DMS114 treated with DMSO at 0.1 percent for 48 hours (cell line): ENCODE measurements at regions not wholly inside any gene's neighbourhood (a gene's known extent, or its start where the extent isn't known, plus 50 kb on each side); places are given as distances from the start of the nearest gene placed in this dataset.
"Not testable (repeated sequence)": the region's sequence is repeated elsewhere in the genome, so short reads cannot be mapped to it uniquely, and the experiment has no call there.

ENCODE experiments used
- DNase-seq: peaks from one replicate; lab custom pipeline; 2025; ENCODE audit not compliant: unreplicated experiment; lab: John Stamatoyannopoulos, UW

DNA sequence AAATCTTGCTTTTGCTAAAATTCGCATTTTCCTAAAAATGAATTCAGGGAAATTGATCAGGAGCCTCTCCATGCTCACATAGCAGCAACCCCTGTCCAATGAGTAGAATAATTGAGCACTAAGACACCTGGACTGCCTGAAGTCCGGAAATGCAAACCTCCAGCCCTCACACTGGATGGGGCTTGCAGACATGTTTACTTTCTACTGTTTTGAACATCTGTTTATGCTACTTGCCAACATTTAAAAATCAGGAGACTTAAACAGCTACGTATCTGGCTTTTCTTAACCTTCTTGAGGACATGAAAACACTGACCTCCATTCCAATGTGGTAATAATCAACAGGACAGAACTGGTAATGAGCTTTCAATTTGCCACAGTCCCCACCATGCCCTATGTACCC, 184.4 kb downstream of the SHOX2 start:
- DNase-seq = no peak

DNA sequence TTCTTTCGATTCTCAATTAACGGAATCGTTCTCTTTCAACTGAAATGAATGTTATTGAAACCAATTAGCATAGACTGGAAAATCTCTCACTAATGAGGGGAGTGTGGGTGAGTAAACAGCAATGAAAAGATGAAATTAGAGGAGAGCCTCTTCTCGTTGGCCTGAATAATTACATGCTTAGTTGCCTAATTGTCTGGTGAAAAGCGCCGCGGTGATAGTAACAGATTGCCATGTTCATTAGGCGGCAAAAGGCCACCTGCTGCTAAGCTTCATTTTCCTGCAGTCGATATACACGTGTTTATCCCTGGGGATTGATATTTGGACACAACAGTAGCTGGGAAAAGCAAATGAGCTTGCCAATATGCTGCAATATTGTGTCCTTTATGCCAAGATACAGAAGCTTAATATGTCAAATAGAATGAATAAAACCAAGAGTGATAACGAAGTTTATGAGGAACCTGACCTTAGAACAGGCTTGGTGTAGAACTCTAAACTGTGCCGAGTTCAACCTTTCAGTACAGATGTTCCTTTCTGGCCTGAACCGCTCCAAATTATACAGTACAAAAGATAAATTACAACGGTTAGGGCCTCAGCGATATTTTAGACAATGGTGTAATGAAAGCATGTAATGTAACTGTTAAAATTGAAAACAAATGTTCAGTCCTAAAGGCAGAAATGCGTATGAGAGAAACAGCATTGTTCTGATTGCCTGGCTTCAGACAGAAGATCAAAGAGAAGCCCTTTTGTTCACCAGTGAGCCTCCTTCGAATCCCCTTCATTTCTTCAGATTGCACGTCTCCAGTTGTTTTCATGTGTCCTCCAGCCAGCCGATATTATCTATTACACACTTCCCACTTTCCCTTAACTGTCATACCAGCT, 185.2 kb downstream of the SHOX2 start:
- DNase-seq = no peak

DNA sequence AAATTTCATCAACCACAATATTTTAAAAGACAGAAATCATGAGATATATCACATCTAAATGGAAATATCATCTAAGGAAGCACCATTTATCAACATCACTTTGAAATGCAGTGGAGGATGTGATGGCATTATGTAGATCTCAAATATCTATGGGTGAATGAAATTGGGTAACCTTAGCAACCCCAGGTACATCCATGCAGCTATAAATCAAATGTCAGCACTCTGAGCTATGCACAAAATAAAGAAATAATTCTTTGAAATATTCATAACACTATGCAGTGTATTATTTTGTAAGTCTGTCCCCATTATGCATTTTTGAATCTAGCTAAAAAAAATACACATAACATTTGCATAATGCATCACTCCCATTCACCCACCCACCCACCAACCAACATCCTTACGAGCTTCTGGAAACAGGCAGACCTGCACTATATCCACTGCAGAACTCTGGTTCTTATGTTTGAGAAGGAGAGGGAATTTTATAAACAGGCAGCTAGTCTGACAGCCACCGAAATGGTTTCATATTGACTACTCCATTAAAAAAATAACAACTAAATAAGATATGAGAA, 186.8 kb downstream of the SHOX2 start:
- no peak for DNase-seq

DNA sequence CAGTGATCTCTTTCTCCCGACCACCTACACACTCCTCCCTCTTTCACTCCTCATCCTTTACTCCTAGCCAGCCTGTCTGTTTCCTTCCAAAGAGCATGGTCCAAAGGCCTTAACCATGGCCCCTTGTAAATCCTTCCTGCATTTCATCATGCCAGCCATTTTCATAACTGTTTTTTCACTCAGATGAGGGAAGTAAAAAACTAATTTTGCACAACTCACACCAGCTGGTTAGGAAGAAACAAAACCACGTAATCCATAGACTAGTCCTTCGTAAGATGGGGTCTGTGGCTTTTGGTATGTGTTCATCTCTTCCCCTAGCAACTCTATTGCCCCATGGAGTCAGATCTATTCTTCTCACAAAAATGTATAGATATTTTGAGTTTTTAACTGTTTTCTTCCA, 187.8 kb downstream of the SHOX2 start:
- no peak for DNase-seq

DNA sequence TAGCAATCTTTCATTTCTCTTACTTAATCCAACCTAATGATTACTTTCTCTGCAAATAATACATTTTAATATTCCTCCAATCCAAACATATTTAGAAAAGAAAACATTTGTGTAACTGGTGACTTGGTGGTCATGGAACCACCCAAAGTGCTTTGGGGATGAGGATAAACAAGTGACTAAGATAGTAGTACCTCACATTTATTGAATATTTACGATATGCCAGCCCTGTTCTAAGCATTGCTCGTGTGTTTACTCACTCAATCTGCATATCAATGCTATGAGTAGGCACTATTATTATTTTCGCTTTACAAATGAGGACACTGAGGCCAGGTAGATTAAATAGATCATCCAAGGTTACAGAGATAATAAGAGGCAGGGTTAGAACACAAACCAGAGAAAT, 189.5 kb downstream of the SHOX2 start:
- no peak for DNase-seq

DNA sequence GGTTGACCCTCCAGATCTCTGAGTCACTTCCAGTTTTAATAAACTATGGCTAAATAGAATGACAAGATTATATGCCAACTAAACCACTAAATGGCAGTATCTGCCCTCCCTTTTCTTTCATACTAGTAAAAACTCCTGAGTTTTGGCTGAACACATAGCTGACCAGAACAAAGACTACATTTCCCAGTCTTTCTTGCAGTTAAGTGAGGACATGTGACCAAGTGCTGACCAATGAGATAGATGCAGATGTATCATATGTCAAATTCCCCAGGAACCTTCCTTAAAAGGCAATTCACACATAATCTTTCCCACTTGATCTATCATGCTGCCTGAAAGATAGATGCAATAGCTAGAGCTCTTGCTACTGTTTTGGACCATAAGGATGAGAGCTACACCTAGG, 191.3 kb downstream of the SHOX2 start:
- no peak for DNase-seq

DNA sequence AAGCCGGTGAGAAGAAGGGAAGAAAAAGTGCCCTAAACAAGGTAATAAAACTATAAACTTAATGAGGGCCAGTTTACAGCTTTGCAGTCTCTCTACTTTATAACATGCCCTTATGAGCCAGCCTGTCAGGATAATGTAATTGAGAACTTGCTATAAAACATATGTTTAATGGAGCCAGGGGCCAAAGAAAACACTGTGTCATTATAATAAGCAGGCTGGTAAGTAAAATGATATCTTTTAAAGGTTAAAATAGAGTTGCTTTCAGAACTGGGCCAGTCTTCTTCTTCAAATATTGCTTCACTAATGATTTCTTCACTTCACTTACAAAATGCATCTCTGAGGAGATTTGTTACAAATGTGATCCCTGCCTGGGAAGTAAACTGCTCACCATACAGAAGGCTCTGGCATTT, 192.5 kb downstream of the SHOX2 start:
- DNase-seq = no peak

DNA sequence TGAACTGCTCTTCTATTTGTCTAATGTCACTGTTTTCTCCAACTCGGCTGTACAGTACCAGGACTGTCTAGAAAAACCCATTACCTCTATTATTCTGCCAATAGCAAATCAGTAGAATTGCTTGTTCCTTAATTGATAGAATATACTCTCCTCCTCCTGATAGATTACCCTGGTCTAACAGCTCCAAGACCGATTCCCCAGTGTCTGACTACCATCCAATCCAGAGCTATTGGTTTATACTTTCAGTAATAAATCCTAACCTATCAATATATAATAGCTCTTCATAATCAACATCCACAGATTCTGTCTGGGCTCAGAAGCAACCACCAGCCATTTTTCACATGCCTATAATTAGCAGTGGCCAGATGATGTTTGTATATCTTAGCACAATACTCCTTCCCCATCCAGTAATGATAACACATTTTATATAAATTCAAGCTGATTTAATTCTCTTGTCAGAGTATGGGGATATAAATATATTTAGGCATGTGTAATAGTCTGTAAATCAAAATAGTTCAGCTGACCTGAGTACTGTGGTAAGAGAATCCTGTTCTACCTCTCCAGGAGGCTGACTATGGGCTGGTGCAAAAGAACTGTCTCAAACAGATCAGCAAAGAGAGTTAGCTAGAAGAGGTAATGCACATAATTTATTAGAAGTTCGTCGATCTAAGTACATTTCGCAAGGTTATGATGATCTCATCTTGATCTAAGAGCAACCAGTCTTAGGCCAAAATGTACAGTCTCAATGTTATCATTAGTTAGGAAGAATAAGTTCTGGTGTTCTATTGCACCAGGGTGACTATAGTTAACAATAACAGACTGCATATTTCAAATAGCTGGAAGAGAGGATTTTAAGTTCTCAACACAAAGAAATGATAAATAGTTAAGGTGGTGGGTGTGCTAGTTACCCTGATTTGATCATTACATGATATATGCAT, 193.4 kb downstream of the SHOX2 start:
- no peak for DNase-seq

DNA sequence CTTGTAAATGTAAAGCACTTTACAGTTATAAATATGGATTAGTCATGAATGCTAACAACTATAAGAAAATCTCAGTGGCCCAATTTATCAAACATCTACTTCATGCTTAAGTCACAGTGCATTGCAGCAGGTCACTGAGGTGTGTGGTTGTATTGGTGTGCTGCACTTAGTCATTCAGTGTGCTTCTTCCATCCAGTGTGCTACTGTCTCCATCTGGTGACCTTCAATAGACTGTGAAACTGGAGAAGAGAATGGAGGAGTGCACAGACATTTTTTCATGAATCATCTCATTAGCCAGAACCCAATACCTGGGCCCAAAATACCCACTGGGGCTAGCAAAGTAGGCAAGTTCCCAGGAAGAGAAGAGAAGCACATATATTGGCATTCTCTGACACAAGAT, 199.6 kb downstream of the SHOX2 start:
- no peak for DNase-seq

DNA sequence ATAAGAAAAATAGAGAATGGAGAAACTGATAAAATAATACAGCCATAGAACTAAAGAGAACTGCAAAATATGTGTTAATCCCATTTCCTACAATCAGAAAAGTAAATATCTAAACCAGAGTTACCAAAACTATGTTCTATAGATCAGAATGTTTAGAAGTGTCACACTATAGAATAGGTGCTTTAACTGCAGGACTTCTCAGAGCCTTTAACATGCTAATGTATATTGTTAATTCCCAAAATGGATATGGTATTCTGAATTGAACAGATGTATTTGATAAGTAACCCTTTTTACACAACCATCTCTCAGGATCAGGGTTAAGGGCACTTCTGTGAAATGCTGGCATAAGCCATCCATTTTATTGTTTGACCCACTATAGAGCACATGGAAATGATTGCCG, 200.3 kb downstream of the SHOX2 start:
- no peak for DNase-seq

DNA sequence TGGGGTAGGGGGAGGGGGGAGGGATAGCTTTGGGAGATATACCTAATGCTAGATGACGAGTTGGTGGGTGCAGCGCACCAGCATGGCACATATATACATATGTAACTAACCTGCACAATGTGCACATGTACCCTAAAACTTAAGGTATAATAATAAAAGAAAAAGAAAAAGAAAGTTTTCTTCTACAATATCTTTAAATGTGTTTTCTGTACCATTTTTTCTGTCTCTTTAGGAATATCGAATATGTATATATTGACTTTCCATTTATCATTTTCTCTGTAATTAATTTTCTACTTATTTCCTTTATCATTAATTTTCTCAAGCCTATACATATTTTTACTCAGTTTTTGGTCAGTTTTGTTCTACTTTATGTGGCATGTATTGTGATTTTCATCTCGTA, 203.5 kb downstream of the SHOX2 start:
- not testable (repeated sequence) for DNase-seq

DNA sequence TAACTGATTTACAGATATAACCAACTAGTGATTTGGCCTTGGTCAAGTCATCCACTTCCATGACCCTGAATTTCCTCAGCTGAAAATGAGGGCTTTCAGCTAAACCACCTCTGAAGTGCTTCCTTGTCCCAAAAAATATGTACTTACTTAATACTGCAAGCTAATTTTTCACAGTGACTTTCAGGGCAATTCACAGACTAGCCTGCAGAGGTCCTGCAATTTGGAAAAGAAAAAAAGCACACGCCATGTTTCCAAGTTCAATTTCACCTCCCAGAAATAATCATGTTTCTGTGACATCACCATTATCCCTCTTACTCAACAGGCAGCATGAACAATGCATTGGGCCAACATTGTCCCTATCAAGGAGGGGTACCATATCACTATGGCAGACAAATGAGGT, 218.2 kb downstream of the SHOX2 start:
- no peak for DNase-seq

DNA sequence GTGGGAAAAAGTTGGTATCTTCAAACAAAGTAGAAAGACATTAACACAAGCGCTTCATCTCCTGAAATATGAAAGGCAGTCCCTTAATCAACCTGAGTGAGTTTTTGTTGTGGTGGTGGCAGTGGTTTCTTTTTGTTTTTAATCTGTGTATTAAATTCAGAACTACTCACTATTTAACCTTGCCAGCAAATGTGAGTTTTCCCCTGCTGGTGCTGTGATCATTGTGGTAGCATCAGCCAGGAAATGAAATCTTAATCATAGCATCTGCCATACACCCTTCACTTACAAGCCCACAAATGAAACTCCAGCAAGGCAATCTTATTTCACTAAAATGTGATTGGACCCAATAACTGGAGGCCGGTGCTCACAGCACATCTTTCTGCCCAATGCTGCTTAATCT, 229.7 kb downstream of the SHOX2 start:
- no peak for DNase-seq

DNA sequence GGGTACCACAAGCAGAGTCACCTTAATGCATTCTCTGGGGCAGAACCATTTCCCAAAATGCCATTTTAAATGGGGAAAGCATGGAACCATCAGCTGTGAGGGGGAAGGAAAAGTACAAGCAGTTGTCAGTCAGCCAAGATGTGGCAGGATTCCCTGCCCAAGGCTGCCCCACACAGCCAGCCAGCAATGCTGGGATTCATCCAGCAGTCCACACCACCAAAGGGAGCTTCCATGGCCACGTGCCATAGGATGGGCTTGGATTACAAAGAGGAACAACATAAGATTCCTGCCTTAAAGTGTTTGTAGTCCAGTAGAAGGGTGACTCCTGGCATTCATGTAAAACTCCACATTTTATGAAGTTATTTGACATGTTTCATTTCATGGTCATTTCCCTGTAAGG, 233.3 kb downstream of the SHOX2 start:
- DNase-seq = no peak

DNA sequence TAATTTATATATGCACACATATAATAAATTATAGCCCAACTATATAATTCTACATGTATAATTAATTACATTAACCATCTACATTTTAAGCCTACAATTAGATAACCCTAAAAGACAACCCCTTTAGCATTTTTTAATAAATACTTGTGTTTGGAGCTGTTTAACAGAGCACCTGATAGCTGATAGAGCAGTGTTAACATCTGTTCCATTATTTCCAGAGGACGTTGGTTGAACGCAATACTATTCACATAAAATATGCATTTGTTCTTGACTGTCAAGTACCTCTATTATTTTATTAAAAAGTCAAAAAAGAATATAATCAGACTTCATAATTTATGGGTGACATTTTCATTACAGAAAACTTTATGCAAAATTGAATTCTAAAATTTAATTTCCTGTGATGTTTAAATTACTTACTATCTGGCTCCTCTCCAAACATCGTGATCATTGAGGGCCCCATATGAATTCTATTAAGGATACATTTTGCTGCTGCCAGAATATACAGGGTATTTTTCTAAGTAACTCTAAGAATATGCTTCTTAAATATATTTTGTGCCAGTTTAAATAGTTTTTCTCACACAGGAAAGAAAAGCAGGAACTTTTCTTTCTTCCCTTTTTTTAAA, 234.3 kb downstream of the SHOX2 start:
- no peak for DNase-seq

DNA sequence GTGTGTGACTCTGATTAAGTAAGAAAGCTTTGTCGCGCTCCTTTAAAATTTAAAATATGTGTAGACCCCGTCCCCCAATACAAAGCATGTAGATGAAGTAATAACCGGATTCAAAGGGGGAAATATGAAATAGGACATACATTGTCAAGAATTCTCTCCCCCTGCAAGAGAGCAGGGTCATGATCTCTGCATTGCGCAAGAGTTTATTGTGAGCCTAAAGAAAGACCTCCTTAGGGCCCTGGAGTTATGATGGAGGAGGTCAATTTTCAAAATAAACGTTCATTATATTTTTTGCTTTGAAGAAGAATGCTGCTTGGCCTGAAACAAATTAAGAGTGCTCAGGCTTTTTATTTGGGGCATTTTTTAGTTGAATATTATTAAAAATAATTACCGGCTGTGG, 235.0 kb downstream of the SHOX2 start:
- DNase-seq = no peak

DNA sequence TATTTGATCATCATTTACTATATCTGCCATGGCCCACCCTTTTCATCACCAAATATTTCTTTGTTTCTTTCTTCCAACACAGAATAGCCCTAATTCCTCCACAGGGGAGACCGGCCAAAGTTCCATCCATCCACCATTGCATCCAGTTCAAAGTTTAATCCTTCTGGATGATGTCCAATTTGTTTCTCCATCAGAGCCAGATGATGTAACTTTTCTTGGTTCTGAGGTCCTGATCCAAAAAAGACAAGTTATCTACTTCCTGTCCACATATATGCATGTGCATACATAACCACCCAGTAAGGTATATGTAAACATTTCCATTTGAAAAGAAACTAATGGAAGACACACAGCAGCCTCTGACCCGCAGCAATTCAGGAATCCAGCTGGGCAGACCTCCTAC, 237.3 kb downstream of the SHOX2 start:
- DNase-seq = no peak

DNA sequence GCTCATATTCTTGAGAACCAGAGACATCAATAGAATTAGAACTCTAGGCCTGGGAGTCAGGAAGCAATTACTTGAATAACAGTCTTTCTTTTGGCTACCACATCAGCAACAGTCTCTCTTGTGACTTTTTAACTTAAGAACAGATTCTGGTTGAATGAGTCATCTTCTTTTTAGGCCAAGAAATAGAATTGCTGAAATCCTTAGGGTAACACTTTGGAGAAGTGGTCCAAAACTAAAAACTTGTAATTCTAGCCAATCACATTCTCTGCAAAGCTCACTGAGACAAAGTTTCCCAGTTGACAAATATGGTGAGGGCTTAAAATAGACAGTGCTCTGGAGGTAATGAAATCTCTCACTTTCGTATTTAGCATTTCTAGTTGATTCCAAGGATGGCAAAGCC, 238.0 kb downstream of the SHOX2 start:
- no peak for DNase-seq

DNA sequence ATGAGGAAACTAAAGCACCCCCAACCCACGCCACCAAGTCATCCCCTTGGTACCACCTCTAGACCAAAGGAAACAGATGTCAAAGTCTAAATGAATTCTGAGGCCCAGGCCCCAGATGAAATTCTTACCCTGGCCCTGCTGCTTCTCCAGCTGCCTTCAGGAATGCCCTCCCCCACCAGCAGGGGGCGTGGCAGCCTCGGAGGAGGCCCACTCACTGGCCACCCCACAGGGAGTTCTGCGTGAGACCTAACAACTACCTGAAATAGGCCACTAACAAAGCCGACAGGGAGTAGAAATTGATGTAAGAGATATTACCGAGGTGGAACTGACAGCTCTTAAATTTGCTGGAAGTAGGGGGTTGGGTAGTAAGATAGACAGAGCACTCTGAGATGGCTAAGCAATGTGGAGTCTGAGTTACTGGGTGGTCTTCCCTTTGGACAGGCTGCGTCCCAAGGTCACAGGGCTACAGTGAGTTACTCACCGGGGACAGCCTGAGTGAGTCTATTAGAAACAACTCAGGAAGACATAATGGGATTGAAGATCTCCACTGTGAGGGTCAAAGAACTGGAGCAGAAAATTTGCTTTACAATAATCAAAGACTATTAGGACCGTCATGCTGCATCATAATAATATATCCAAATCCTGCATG, 240.7 kb downstream of the SHOX2 start:
- no peak for DNase-seq

DNA sequence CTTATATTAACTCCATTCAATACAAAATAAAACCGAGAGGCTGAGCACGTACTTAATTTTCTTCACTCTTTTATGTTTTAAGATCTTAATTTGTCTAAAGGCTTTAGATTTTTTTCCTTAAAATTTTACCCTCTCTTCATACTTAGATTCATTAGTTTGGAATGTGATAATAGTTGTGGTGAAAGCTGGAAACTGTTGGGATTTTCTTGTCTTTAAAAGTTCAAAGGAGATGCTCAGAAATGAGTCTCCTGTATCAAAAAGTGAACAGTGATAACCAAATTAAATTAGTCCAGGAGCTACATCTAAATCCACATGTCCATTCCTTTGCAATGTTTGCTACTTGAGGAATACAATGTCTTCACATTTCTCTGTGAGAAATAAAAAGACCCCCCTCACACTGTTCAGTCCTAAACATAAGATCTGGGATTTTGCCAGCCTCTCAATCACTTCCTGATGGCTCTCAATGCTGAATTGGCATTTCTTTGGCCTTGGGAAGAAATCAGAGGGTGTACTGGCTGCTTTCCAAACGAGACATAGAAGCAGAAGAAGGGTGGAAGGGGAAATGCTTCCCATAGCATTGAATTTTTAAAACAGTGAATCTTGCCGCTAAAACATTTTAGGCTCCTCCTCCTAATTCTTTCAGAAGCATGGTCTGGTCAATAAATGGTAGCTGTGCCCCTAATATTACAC, 245.0 kb downstream of the SHOX2 start:
- no peak for DNase-seq
